GM12872 (cell line): ENCODE measurements at regions not wholly inside any gene's neighbourhood (a gene's known extent, or its start where the extent isn't known, plus 50 kb on each side); places are given as distances from the start of the nearest gene placed in this dataset.

Source experiments
- CTCF ChIP-seq: IDR thresholded peaks from 3 replicates; pipeline ENCODE4 v1.5.1; 2011; ENCODE audit warnings: low read depth, mild to moderate bottlenecking, low read length, moderate library complexity; ENCODE audit not compliant: insufficient read depth

GRCh38 chrX:120819126-120819525 is 56.5 kb downstream of the CT47B1 start:
- TF ChIP-seq CTCF: no peak

- TF ChIP-seq CTCF: no peak
Measured at GRCh38 chrX:120813982-120814381, 61.7 kb downstream of the CT47B1 start.

GRCh38 chrX:120801426-120801825 is 74.2 kb downstream of the CT47B1 start:
- no peak for TF ChIP-seq CTCF

- TF ChIP-seq CTCF: no peak
Measured at GRCh38 chrX:120797188-120797851, 78.3 kb downstream of the CT47B1 start.

GRCh38 chrX:120795301-120795700 is 80.4 kb downstream of the CT47B1 start:
- no peak for TF ChIP-seq CTCF

GRCh38 chrX:120794525-120794975 is 81.1 kb downstream of the CT47B1 start:
- no peak for TF ChIP-seq CTCF

- no peak for TF ChIP-seq CTCF
Measured at GRCh38 chrX:120793098-120793497, 82.6 kb downstream of the CT47B1 start.
